ENCODE measurements at regions not wholly inside any gene's neighbourhood (a gene's known extent, or its start where the extent isn't known, plus 50 kb on each side); places are given as distances from the start of the nearest gene placed in this dataset.

DNA sequence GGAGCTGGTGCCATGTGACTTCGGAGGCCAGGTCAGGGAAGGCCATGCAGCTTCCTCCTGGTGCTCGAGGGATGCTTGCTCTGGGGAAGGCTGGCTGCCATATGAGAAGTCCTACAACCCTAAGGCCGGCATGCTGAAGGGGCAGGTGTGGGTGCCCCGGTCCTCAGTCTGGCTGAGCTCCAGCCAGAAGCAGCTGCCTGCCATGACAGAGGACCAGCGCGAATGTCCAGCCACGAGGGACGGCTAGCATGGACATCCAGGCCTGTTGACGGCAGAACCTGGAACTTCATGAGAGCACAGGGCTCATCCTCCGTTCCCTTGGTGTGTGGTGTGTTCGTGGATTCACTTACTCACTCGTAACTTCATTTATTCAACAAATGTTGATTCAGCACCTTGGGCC is 140.6 kb downstream of the IRF8 start:
- Histone ChIP-seq H3K4me1 (ENCODE audit: control insufficient read depth in 1 of 2, insufficient read depth in 2 of 2, low read length in 2 of 2) (peaks cover 0 to 3% of the 10 kb centered on the region in 2 experiments; a peak in 1 of 4 replicates), H3K27ac (ENCODE audit: low read depth, low read length) (no peak overlapping the region), H3K4me3 (replicated peaks in 1 of 2; ENCODE audit: low read depth in 1 of 2, low read length in 2 of 2) (no peak overlapping the region), H3K4me2 (ENCODE audit: low read length) (no peak overlapping the region), H3K36me3 (ENCODE audit: control insufficient read depth in 1 of 2, insufficient read depth in 2 of 2, low read length in 2 of 2) (no peaks in the 10 kb centered on the region), H2AFZ (ENCODE audit: low read depth, low read length, poor library complexity, severe bottlenecking) (no peak overlapping the region), H3K9me3 (ENCODE audit: control insufficient read depth in 1 of 2, insufficient read depth in 1 of 2, low read depth in 1 of 2, low read length in 2 of 2) (no peaks in the 10 kb centered on the region), H3K9ac (ENCODE audit: low read length) (no peak overlapping the region), H3K79me2 (ENCODE audit: insufficient read depth, low read length) (no peaks in the 10 kb centered on the region), H4K20me1 (ENCODE audit: insufficient read depth) (no peaks in the 10 kb centered on the region), H3K27me3 (ENCODE audit: insufficient read depth, low read length) (peaks cover 18% of the 10 kb centered on the region; the same call in 1 of the 2 replicates), H3K9me2 (ENCODE audit: insufficient read depth) (no peaks in the 10 kb centered on the region)
- intact Hi-C loops (cut with micrococcal nuclease) = no loop called here
- no peak for ATAC-seq
- DNase-seq (ENCODE audit: low read depth, low spot score) = no peak
- RAD21 ChIA-PET (ENCODE audit: low non-redundant PET in 1 of 2, low total read pairs in 2 of 2, uncharacterized antibody in 2 of 2, unreplicated experiment in 2 of 2) = no interaction called here
- POLR2A ChIA-PET = no interaction called here
- no TSS peak for BruUV-seq (replicated peaks)
- CTCF ChIA-PET = interaction anchor here (1.0 kb wide), 1 partner anchor 9 kb away, joined by 4 read pairs; no protein-coding TSS in a partner anchor
- TF ChIP-seq POLR2AphosphoS5 (IDR thresholded peaks at IDR 0.05; ENCODE audit: low read depth, low read length) (no peak), ZBTB33 (IDR thresholded peaks at IDR 0.05; ENCODE audit: extremely low read depth, insufficient replicate concordance, low read length) (no peak), YY1 (IDR thresholded peaks at IDR 0.05; ENCODE audit: extremely low read depth, insufficient replicate concordance, low read depth, low read length) (no peak), ZNF274 (IDR thresholded peaks at IDR 0.05; ENCODE audit: low read depth, low read length) (no peak), ELF1 (IDR thresholded peaks at IDR 0.05; ENCODE audit: borderline replicate concordance, low read depth) (no peak), TCF7L2 (IDR thresholded peaks at IDR 0.05; ENCODE audit: borderline replicate concordance, extremely low read depth, insufficient read depth, insufficient read length) (no peak), RAD21 (IDR thresholded peaks at IDR 0.05; ENCODE audit: low read depth) (no peak), POLR2A (IDR thresholded peaks at IDR 0.05; ENCODE audit: borderline replicate concordance, extremely low read depth, insufficient read depth, insufficient read length) (no peak), SRF (IDR thresholded peaks at IDR 0.05; ENCODE audit: low read depth) (no peak), ZFX (IDR thresholded peaks at IDR 0.05) (no peak), EZH2 (IDR thresholded peaks at IDR 0.05) (no peak), REST (IDR thresholded peaks at IDR 0.05; ENCODE audit: low read depth) (no peak), FOSL1 (IDR thresholded peaks at IDR 0.05; ENCODE audit: low read depth) (no peak)
- TF ChIP-seq, protein P1, sequence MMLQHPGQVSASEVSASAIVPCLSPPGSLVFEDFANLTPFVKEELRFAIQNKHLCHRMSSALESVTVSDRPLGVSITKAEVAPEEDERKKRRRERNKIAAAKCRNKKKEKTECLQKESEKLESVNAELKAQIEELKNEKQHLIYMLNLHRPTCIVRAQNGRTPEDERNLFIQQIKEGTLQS (IDR thresholded peaks at IDR 0.05) = no peak
- TF ChIP-seq, protein P2, sequence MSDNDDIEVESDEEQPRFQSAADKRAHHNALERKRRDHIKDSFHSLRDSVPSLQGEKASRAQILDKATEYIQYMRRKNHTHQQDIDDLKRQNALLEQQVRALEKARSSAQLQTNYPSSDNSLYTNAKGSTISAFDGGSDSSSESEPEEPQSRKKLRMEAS (IDR thresholded peaks at IDR 0.05) = no peak
